ENCODE measurements at regions not wholly inside any gene's neighbourhood (a gene's known extent, or its start where the extent isn't known, plus 50 kb on each side); places are given as distances from the start of the nearest gene placed in this dataset.
"Not testable (repeated sequence)": the region's sequence is repeated elsewhere in the genome, so short reads cannot be mapped to it uniquely, and the experiment has no call there.

DNA sequence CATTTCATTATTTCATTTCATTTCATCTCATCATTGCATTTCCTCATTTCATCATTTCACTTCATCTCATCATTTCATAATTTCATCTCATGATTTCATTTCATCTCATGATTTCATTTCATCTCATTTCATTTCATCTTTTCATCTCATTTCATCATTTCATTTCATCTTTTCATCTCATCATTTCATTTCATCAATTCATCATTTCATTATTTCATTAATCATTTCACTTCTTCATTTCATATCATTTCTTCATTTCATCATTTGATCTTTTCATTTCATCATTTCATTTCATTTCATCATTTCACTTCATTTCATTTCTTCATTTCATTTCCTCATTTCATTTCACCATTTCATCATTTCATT, 176.8 kb downstream of the ZNF92 start:
- intact Hi-C loops (cut with micrococcal nuclease); H3K27me3 Mint-ChIP-seq (ENCODE audit: low read depth); DNase-seq (ENCODE audit: low spot score); H3K27ac Mint-ChIP-seq; H3K9me3 Mint-ChIP-seq; H3K4me3 Mint-ChIP-seq (ENCODE audit: low read depth); H3K4me1 Mint-ChIP-seq (ENCODE audit: low read depth); H3K36me3 Mint-ChIP-seq (ENCODE audit: low read depth): not testable (repeated sequence)

DNA sequence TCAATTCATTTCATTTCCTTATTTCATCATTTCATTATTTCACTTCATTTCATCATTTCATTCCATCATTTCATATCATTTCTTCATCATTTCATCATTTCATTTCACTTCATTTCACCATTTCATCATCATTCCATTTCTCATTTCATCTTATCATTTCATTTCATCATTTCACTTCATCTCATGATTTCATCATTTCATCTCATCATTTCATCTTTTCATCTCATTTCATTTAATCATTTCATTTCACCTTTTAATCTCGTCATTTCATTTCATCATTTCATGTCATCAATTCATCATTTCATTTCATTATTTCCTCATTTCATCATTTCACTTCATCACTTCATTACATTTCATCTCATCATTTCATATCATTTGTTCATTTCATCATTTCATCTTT, 177.4 kb downstream of the ZNF92 start:
- H3K27ac Mint-ChIP-seq; H3K4me1 Mint-ChIP-seq (ENCODE audit: low read depth); H3K9me3 Mint-ChIP-seq; H3K4me3 Mint-ChIP-seq (ENCODE audit: low read depth); H3K36me3 Mint-ChIP-seq (ENCODE audit: low read depth); H3K27me3 Mint-ChIP-seq (ENCODE audit: low read depth); DNase-seq (ENCODE audit: low spot score); intact Hi-C loops (cut with micrococcal nuclease): not testable (repeated sequence)

DNA sequence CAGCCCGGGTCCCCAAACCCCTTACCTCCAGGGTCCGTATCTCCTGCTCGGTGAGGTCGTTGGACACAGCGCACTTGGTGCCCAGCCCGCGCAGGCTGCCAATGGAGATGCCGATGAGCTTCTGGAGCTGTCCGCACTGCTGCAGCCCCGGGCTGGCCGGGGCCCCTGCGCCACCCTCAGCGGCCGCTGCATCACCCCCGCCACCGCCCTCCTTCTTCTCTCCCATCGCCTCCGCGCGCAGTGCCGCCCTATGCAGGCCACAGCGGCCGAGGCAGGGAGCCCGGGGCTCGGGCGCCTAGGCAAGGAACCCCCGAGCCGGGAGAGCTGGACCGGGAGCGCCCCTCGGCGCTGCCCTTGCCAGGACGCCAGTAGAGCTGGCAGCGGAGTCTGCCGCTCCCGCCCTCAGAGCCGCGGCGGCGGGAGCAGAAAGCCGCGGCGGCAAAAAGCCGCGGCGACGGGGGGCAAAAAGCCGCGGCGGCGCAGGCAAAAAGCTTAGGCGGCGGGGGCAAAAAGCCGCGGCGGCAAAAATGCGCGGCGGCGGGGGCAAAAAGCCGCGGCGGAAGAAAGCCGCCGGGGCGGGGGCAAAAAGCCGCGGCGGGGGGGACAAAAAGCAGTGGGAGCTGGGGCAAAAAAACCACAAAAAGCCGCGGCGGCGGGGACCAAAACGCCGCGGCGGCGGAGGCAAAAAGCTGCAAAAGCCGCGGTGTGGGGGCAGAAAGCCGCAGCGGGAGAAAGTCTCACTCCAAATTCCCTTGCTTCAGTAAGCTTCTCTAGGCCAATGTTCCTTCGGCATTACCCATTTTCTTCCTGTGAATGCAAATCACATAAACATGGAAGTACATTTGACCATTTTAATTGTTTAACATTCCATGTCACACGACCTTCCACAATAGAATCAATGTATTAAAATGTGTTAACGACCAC, 181.2 kb downstream of the ZNF92 start:
- H3K4me3 Mint-ChIP-seq (ENCODE audit: low read depth); H3K27ac Mint-ChIP-seq; H3K4me1 Mint-ChIP-seq (ENCODE audit: low read depth); H3K27me3 Mint-ChIP-seq (ENCODE audit: low read depth); H3K36me3 Mint-ChIP-seq (ENCODE audit: low read depth); intact Hi-C loops (cut with micrococcal nuclease); H3K9me3 Mint-ChIP-seq; DNase-seq (ENCODE audit: low spot score): not testable (repeated sequence)

DNA sequence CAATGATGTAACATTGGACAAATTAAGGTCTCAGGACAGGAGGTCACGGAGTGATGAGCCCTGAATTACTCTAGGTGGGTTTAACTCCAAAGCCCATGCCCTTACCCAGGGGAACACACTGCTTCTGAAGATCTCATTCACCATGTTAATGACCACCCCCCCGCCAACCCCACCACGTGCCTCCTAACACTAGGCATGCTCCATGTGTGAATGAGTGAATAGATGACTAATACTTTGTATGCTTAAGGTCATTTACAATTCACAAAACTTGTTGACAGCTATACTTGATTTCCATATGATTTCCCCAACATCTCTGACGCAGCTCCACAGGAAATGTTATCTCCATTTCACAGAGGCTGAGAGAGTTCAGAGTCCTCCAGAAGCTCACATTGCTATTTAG, 184.9 kb downstream of the ZNF92 start:
- intact Hi-C loops (cut with micrococcal nuclease); H3K4me1 Mint-ChIP-seq (ENCODE audit: low read depth); H3K36me3 Mint-ChIP-seq (ENCODE audit: low read depth); H3K9me3 Mint-ChIP-seq; H3K27ac Mint-ChIP-seq; DNase-seq (ENCODE audit: low spot score); H3K4me3 Mint-ChIP-seq (ENCODE audit: low read depth); H3K27me3 Mint-ChIP-seq (ENCODE audit: low read depth): not testable (repeated sequence)

DNA sequence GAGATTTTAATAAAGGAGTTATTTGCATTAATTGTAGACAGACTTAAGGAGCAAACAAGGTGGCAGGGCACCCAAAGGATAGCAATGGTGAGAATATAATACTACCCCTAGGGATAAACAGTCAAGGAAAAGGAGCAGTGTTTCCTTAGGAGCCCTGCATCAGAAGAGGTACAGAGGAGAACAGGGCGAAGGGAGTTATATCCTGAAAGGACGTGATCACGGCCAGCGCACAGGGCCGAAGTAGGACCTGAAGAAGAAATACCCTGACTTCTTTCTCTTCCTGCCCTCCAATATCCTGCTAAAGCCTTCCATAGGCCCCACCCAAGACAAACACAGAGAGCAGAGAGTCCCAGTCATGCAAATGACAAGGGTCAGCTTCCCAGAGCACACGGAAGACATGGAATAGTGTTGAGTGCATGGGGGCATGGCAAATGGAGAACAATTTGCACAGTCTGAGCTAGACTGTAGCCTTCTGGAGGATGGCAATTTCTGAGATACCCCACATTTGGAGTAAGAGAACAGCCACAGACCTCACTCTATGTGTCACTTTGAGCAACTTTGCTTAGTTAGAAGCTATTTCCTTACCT, 188.2 kb downstream of the ZNF92 start:
- H3K9me3 Mint-ChIP-seq; H3K4me1 Mint-ChIP-seq (ENCODE audit: low read depth); H3K4me3 Mint-ChIP-seq (ENCODE audit: low read depth); DNase-seq (ENCODE audit: low spot score); H3K27me3 Mint-ChIP-seq (ENCODE audit: low read depth); H3K36me3 Mint-ChIP-seq (ENCODE audit: low read depth); H3K27ac Mint-ChIP-seq; intact Hi-C loops (cut with micrococcal nuclease): not testable (repeated sequence)

DNA sequence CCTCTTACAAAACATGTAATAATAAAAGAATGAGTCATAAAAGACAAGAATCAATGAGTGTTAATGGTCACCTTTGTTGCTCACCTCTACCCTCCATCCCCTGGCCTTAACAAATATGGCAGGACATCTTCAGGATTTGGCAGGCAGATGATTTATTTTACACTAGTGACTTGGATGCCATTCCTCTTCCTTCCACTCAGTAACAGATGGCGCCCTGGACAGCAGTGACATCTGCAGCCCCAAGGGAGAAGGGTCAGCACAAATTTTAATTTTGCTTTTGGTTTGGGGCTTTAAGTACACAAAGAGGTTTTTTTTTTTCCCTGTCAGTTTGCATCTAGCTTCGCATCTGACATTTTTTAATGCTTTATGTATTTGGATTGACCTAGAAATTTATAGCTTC, 188.9 kb downstream of the ZNF92 start:
- H3K4me3 Mint-ChIP-seq (ENCODE audit: low read depth); intact Hi-C loops (cut with micrococcal nuclease); H3K9me3 Mint-ChIP-seq; DNase-seq (ENCODE audit: low spot score); H3K36me3 Mint-ChIP-seq (ENCODE audit: low read depth); H3K27me3 Mint-ChIP-seq (ENCODE audit: low read depth); H3K27ac Mint-ChIP-seq; H3K4me1 Mint-ChIP-seq (ENCODE audit: low read depth): not testable (repeated sequence)

DNA sequence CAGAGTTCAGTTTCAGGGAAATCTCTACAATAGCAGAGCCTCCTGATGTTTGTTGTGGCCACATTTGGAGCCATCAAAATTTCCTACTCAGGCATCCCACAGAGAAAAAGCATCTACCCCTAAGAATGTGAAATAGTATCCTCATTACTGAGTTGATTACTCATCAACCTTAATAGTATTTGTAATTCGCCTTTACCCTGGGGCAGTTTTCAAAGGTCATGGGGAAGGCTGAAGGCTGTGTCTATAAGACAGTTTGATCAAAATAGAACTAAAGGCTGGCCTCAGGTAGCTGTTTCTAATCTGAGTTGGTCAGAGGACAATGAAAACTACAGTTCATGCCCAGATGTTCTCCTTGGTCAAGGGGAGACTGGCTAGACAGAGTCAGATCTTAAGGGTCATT, 189.7 kb downstream of the ZNF92 start:
- DNase-seq (ENCODE audit: low spot score); H3K27me3 Mint-ChIP-seq (ENCODE audit: low read depth); intact Hi-C loops (cut with micrococcal nuclease); H3K36me3 Mint-ChIP-seq (ENCODE audit: low read depth); H3K27ac Mint-ChIP-seq; H3K4me1 Mint-ChIP-seq (ENCODE audit: low read depth); H3K9me3 Mint-ChIP-seq; H3K4me3 Mint-ChIP-seq (ENCODE audit: low read depth): not testable (repeated sequence)

DNA sequence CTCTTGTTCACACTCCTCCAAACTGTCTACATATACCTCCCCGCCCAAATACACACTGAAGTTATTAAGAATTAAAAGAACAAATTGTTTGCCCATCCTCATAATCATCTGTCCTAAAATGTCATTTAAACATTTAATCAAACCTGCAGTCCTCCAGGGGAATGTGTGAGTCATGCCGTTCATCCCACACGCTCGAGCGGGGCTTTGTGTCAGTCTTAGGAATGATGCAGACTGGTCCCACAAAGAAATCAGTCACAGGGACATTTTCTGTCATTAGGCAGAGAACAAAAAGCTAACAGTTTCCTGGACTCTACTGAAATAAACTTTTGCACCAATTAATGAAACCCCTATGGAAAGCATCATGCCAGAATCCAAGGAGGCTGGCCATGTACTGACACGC, 194.6 kb downstream of the ZNF92 start:
- DNase-seq (ENCODE audit: low spot score); H3K4me1 Mint-ChIP-seq (ENCODE audit: low read depth); H3K27me3 Mint-ChIP-seq (ENCODE audit: low read depth); H3K36me3 Mint-ChIP-seq (ENCODE audit: low read depth); H3K9me3 Mint-ChIP-seq; intact Hi-C loops (cut with micrococcal nuclease); H3K4me3 Mint-ChIP-seq (ENCODE audit: low read depth); H3K27ac Mint-ChIP-seq: not testable (repeated sequence)

DNA sequence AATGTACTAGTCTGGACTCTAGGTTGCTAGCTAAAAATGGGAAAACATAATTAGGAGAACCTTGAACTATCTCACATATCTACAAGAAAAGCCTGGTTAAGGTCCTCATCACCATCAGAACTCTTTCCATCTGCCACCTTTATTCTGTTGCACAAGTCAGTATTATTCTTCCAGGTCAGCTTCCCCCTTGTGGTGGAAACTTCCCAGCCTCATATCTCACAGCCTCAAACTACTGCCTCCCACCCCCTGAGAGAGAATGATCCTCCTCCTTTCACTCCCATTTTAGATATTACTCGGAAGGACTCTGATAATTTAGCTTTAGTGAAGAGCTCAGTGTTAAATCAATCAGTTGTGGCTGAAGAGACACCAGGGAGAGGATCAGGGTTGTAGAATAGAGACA, 197.3 kb downstream of the ZNF92 start:
- intact Hi-C loops (cut with micrococcal nuclease); H3K4me3 Mint-ChIP-seq (ENCODE audit: low read depth); H3K4me1 Mint-ChIP-seq (ENCODE audit: low read depth); H3K27ac Mint-ChIP-seq; H3K27me3 Mint-ChIP-seq (ENCODE audit: low read depth); DNase-seq (ENCODE audit: low spot score); H3K36me3 Mint-ChIP-seq (ENCODE audit: low read depth); H3K9me3 Mint-ChIP-seq: not testable (repeated sequence)

DNA sequence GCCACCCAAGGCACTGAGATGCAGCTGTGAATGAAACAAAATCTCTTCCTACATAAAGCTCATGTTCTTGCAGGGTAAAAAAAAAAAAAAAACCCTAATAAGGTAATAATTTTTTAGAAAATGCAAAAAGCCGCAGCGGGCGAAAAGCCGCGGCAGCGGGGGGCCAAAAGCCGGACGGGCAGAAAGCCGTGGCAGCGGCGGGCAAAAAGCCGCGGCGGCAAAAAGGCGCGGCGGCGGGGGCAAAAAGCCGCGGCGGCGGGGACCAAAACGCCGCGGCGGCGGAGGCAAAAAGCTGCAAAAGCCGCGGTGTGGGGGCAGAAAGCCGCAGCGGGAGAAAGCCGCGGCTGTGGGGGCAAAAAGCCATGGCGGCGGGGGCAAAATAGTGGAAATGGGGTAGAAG, 198.9 kb downstream of the ZNF92 start:
- H3K27me3 Mint-ChIP-seq (ENCODE audit: low read depth); H3K4me1 Mint-ChIP-seq (ENCODE audit: low read depth); H3K9me3 Mint-ChIP-seq; intact Hi-C loops (cut with micrococcal nuclease); H3K27ac Mint-ChIP-seq; H3K36me3 Mint-ChIP-seq (ENCODE audit: low read depth); DNase-seq (ENCODE audit: low spot score); H3K4me3 Mint-ChIP-seq (ENCODE audit: low read depth): not testable (repeated sequence)

DNA sequence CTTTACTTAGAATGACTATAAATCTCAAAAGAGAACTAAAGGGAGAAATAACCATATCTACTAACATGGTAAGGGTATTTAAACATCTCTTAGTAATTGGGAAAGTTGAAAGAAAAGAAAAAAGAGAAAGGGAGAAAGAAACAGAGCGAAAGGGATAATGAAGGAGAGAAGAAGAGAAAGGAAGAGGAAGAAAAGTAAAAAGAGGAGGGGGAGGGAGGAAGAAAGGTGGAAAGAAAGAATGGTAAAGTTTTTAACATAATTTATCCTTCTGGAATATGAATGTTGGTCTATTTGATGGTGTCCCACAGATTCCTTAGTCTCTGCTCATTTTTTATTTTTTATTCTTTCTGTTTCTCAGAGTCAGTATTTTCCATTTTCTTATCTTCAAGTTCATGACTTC, 202.7 kb downstream of the ZNF92 start:
- H3K27ac Mint-ChIP-seq; H3K36me3 Mint-ChIP-seq (ENCODE audit: low read depth); DNase-seq (ENCODE audit: low spot score); H3K4me1 Mint-ChIP-seq (ENCODE audit: low read depth); H3K27me3 Mint-ChIP-seq (ENCODE audit: low read depth); H3K4me3 Mint-ChIP-seq (ENCODE audit: low read depth); H3K9me3 Mint-ChIP-seq; intact Hi-C loops (cut with micrococcal nuclease): not testable (repeated sequence)

DNA sequence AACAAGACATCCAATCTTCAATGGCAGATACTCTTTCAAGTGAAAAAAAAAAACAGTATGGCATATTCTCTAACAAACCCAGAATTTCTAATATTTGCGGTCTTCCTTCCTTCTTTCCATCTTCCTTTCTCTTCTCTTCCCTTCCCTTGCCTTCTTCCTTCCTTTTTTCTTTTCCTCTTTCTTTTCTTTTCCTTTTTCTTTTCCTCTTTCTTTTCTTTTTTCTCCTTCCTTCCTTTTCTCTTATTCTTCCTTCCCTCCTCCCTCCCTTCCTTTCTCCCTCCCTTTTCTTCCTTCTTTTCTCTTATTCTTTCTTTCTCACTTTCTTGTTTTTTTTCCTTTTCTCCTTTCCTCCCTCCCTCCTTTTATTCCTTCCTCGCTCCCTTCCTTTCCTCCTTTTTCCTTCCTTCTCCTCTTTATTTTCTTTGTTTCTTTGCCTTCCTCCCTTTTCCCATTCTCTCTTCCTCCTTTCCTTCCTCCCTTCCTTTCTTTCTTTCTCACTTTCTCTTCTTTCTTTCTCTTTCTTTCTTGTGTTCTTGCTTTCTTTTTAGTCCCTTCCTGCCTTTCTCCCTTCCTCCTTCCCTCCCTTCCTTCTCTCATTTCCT, 209.0 kb downstream of the ZNF92 start:
- H3K27me3 Mint-ChIP-seq (ENCODE audit: low read depth); DNase-seq (ENCODE audit: low spot score); intact Hi-C loops (cut with micrococcal nuclease); H3K4me3 Mint-ChIP-seq (ENCODE audit: low read depth); H3K36me3 Mint-ChIP-seq (ENCODE audit: low read depth); H3K4me1 Mint-ChIP-seq (ENCODE audit: low read depth); H3K27ac Mint-ChIP-seq; H3K9me3 Mint-ChIP-seq: not testable (repeated sequence)

DNA sequence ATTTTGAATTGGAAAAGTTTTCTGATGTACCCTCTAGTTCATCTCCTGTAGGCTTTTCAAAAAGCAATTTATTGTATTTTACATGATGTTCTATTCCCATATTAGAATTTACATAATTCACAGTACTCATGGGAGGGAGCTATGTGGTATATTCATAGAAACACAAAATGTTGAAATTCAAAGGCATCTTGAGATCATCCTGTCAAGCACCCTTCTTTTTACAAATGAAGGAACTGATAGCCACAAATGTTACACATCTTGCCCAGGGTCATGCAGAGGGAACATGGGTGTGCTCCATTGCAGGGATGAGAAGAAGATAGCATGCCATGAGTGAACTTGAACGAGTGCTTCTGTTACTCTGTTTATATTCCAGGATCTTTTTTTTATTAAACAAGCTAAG, 228.8 kb downstream of the ZNF92 start:
- H3K27me3 Mint-ChIP-seq (ENCODE audit: low read depth); H3K4me1 Mint-ChIP-seq (ENCODE audit: low read depth); intact Hi-C loops (cut with micrococcal nuclease): not testable (repeated sequence)

More for the DNA sequence above, 228.8 kb downstream of the ZNF92 start:
- H3K4me3 Mint-ChIP-seq (ENCODE audit: low read depth); DNase-seq (ENCODE audit: low spot score); H3K9me3 Mint-ChIP-seq; H3K36me3 Mint-ChIP-seq (ENCODE audit: low read depth); H3K27ac Mint-ChIP-seq: not testable (repeated sequence)
